KMS-11 (cell line): ENCODE measurements at regions not wholly inside any gene's neighbourhood (a gene's known extent, or its start where the extent isn't known, plus 50 kb on each side); places are given as distances from the start of the nearest gene placed in this dataset.
"Not testable (repeated sequence)": the region's sequence is repeated elsewhere in the genome, so short reads cannot be mapped to it uniquely, and the experiment has no call there.

Source experiments
- H2AFZ ChIP-seq: fragments of 200-600 bp; sonication (generic); 2 replicates; pipeline ENCODE4 v1.6.1; 2016; ENCODE audit warnings: antibody characterized with exemption, mixed run types, low read depth
- H3K27ac ChIP-seq: fragments of 200-600 bp; sonication (generic); 2 replicates; pipeline ENCODE4 v1.6.1; 2016; ENCODE audit warnings: mild to moderate bottlenecking, mixed run types
- H3K27me3 ChIP-seq: fragments of 200-600 bp; sonication (generic); 2 replicates; pipeline ENCODE4 v1.6.1; 2017; ENCODE audit warnings: mild to moderate bottlenecking, low read depth, mixed run types, moderate library complexity; ENCODE audit not compliant: insufficient read depth
- H3K36me3 ChIP-seq: fragments of 200-600 bp; sonication (generic); 2 replicates; pipeline ENCODE4 v1.6.1; 2017; ENCODE audit warnings: mild to moderate bottlenecking, mixed run types; ENCODE audit not compliant: insufficient read depth
- H3K4me1 ChIP-seq: fragments of 200-600 bp; sonication (generic); 2 replicates; pipeline ENCODE4 v1.6.1; 2016; ENCODE audit warnings: mild to moderate bottlenecking, low read depth, mixed run types; ENCODE audit not compliant: poor library complexity, severe bottlenecking
- H3K4me2 ChIP-seq: fragments of 200-600 bp; sonication (generic); 2 replicates; pipeline ENCODE4 v1.7.0; 2016; ENCODE audit warnings: mild to moderate bottlenecking, mixed run types
- H3K4me3 ChIP-seq: fragments of 200-600 bp; sonication (generic); IDR thresholded peaks from 2 replicates; pipeline ENCODE4 v1.6.1; 2017; ENCODE audit warnings: low read depth, low read length, mixed read lengths; ENCODE audit not compliant: insufficient read depth
- H3K79me2 ChIP-seq: fragments of 200-600 bp; sonication (generic); 2 replicates; pipeline ENCODE4 v1.6.1; 2016; ENCODE audit warnings: low read depth, mixed run types; ENCODE audit not compliant: insufficient read depth
- H3K9ac ChIP-seq: fragments of 200-600 bp; sonication (generic); 2 replicates; pipeline ENCODE4 v1.6.1; 2016; ENCODE audit warnings: mild to moderate bottlenecking, mixed run types
- H4K20me1 ChIP-seq: fragments of 200-600 bp; sonication (generic); 2 replicates; pipeline ENCODE4 v1.6.1; 2016; ENCODE audit warnings: mild to moderate bottlenecking, mixed run types; ENCODE audit not compliant: insufficient read depth
- CTCF ChIP-seq: fragments of 200-600 bp; sonication (generic); conservative IDR thresholded peaks from 2 replicates; pipeline ENCODE4 v1.6.1; 2017; ENCODE audit warnings: low read depth, mild to moderate bottlenecking, antibody characterized with exemption, low read length, moderate library complexity, mixed read lengths

GRCh38 chr2:65574993-65575392 is 142.6 kb upstream of the SPRED2 start:
- Histone ChIP-seq H3K79me2 (no peaks in the 10 kb centered on the region), H3K4me1 (peaks cover 3% of the 10 kb centered on the region), H2AFZ (no peak overlapping the region), H3K9ac (no peak overlapping the region), H3K4me3 (no peak overlapping the region), H4K20me1 (no peaks in the 10 kb centered on the region), H3K36me3 (no peaks in the 10 kb centered on the region), H3K4me2 (no peak overlapping the region), H3K27me3 (no peaks in the 10 kb centered on the region), H3K27ac (no peak overlapping the region)
- TF ChIP-seq CTCF: no peak

GRCh38 chr2:65568656-65569440 is 136.4 kb upstream of the SPRED2 start:
- not testable (repeated sequence) for H3K79me2 ChIP-seq, H3K4me1 ChIP-seq, H3K36me3 ChIP-seq, H3K9ac ChIP-seq, H2AFZ ChIP-seq, H4K20me1 ChIP-seq, H3K27me3 ChIP-seq, H3K4me2 ChIP-seq, H3K4me3 ChIP-seq, H3K27ac ChIP-seq

- Histone ChIP-seq H3K4me2 (no peak overlapping the region), H3K9ac (no peak overlapping the region), H3K27ac (no peak overlapping the region), H3K36me3 (no peaks in the 10 kb centered on the region), H3K79me2 (no peaks in the 10 kb centered on the region), H2AFZ (no peak overlapping the region), H3K4me1 (no peaks in the 10 kb centered on the region), H4K20me1 (no peaks in the 10 kb centered on the region), H3K27me3 (no peaks in the 10 kb centered on the region), H3K4me3 (no peak overlapping the region)
- no peak for TF ChIP-seq CTCF
Observed at GRCh38 chr2:65566617-65567016, 134.2 kb upstream of the SPRED2 start.

GRCh38 chr2:65565681-65566080 is 133.3 kb upstream of the SPRED2 start:
- Histone ChIP-seq H3K9ac (no peak overlapping the region), H4K20me1 (no peaks in the 10 kb centered on the region), H3K4me2 (no peak overlapping the region), H3K27ac (no peak overlapping the region), H3K79me2 (no peaks in the 10 kb centered on the region), H3K27me3 (no peaks in the 10 kb centered on the region), H3K4me1 (no peaks in the 10 kb centered on the region), H3K36me3 (no peaks in the 10 kb centered on the region), H3K4me3 (no peak overlapping the region), H2AFZ (no peak overlapping the region)
- no peak for TF ChIP-seq CTCF

- H2AFZ ChIP-seq: no peak overlapping the region
- H3K79me2 ChIP-seq: no peaks in the 10 kb centered on the region
- H3K4me2 ChIP-seq: no peak overlapping the region
- TF ChIP-seq CTCF: no peak
- H3K4me3 ChIP-seq: no peak overlapping the region
- no peaks in the 10 kb centered on the region for H3K36me3 ChIP-seq
- no peaks in the 10 kb centered on the region for H4K20me1 ChIP-seq
- H3K27ac ChIP-seq: no peak overlapping the region
- no peak overlapping the region for H3K9ac ChIP-seq
- no peaks in the 10 kb centered on the region for H3K27me3 ChIP-seq
- H3K4me1 ChIP-seq: no peaks in the 10 kb centered on the region
Observed at GRCh38 chr2:65564299-65564698, 131.9 kb upstream of the SPRED2 start.
